Stimulated activated CD4-positive, alpha-beta T cell treated with anti-CD3 and anti-CD28 coated beads, Interleukin-12 subunit alpha, Interleukin-12 subunit beta, amount 100 ng/mL, for 4 hours (primary cell): ENCODE measurements at regions not wholly inside any gene's neighbourhood (a gene's known extent, or its start where the extent isn't known, plus 50 kb on each side); places are given as distances from the start of the nearest gene placed in this dataset.

Source experiments
- DNase-seq: peaks from one replicate; pipeline ENCODE4 v3.0.0-alpha.2; 2020

DNA sequence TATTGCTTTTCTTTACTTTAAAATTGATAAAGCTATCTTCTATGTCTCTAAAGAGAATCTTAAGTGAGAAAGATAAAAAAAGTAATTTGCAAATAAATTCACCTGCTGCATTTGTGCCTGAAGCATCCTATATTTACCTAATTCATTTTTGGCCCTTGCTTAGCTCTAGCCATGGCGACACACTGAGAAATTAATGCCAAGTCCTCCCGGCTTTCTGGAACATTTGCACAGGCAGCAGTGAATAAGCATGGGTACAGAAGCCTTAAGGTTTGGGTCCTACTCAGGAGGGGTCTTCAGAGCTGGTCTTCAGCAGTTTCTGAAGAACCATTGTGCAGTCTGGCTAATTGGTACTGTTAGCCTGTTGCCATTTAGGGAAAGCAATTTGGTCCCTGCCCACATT lies 73.9 kb upstream of the ZEB2 start:
- no peak for DNase-seq

DNA sequence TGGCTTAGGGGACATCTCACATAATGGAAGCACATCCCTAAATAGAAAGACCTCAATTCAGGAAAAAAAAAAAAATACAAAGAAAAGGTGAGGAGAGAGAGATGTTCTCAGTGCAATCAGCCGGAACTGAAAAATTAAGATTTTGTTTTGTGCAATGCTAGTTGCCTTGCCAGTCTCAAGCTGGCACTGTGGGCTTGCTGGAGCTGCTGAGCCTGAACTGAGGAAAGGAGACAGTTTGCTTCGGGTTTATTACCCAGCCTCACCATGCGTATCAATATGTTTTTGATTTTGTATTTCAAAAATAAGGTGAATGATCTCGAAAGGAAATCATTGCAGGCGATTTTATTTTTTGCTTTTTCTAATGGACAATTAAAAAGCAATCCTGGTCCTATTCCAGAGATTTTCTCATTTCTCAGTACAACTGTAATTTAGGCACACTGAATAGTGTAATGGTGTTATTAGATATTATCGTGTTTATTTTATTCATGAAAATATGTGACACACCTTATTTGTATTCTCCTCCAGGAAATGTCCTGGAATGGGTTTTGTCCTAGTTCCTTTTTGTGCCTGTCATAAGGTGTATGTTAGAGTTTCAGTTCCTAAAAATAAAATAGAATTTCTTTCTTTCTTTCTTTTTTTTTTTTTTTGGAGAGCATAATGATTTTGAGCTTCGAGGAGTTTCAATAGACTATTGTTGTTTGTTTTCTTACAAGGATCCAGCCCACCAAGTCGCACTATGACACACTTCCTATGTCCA lies 72.8 kb upstream of the ZEB2 start:
- no peak for DNase-seq

GRCh38 chr2:144587306-144587705 lies 67.4 kb upstream of the ZEB2 start:
- no peak for DNase-seq

GRCh38 chr2:144586476-144586875 lies 66.6 kb upstream of the ZEB2 start:
- DNase-seq, result no peak

DNA sequence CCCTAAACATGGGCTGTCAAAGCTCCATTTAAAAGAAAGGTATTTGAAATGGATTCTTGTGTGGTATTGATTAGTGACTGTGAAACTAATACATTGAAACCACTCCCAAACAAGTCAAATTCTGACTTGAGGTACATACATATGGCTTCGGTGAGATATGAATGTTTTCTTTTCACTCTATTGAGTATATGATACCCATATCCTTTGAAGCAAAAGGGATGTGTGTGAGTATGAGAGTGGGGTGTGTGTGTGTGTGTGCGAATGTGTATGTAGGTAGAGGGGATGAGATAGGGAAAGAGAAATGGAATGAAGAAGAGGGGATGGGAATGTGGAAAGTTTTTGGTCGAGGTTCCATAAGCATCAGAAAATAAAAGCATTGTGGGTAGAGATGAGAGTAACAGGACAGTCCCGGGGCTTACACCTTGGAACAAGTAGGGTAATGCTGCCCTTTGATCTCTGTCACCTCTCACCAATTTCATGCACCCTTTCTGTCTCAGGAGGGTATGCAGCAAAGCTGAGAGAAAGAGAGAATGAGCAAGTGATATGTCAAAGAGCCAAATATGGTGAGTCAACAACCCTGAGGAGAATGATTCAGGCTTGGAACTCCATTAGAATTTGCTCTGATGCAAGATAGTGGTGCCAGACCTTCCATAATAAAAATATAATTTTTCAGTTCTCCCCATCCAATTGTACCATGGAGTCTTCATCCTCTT lies 64.0 kb upstream of the ZEB2 start:
- no peak for DNase-seq

GRCh38 chr2:144583381-144583729 lies 63.4 kb upstream of the ZEB2 start:
- no peak for DNase-seq

GRCh38 chr2:144582651-144583380 lies 62.9 kb upstream of the ZEB2 start:
- DNase-seq, result no peak

DNA sequence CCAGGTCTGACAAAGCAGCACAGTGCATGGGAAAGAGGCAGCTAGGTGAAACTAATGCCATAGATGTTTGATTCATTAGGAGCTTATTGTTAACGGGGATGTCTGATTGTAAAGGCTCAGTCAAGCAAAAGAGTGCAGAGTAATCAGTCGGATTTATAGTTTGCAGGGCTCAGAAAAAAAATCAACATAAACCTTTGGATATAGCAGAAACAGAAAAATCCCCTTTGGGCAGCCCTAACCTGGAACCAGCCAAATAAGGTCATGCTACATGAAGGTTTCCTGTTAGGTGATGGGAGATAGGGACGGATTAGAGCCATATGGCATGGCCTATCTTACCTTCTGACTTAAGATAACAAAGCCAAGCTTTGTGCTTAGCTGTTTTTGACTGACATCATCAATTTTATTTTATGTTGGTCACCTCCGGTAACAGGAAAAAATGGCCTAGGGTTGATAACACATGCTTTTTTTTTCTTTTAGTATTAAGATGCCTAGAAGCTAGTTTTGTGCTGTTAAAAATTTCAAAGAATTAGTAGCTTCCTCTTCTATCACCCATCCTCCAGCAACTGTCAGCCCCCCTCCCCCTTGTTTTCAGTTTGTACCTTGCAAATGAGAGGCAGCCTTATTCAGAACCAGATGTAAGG lies 60.7 kb upstream of the ZEB2 start:
- DNase-seq, result no peak

DNA sequence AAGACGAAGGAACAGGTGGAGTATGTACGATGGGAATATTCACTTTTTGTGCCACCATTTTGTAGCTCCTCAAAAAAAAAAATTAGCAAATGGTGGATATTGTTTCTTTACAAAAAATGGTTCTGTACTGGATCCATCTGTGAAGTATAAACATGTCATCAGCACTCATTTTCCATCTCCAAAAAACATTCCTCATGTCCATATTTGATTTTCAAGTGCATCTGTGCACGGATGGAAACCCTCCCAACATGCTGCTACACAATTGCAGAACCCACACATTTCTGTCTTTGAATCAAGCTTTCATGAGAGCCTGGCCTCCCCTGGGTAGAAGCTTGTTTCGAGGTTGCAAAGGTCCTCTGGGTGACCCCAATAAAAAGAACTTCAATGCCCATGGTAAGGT lies 59.6 kb upstream of the ZEB2 start:
- no peak for DNase-seq

DNA sequence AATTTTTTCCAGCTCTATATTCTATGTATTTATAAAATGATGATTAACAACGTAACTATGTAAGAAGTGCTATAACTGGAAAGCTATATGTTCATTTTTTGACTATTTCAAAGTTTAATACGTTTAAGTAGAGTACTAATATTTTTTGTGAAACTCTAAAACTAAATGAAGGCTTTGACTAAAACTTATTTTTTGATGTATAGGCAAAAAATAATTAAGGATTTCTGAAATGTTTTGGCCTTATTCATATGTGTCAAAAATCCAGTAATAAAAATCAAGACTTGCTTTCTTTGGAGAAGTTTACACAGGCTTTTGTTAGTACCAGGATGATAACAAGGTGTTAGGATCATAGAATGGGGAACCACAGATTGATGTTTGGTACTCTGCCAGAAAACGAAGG lies 58.2 kb upstream of the ZEB2 start:
- no peak for DNase-seq

GRCh38 chr2:144572977-144573376 lies 53.1 kb upstream of the ZEB2 start:
- DNase-seq, result no peak

DNA sequence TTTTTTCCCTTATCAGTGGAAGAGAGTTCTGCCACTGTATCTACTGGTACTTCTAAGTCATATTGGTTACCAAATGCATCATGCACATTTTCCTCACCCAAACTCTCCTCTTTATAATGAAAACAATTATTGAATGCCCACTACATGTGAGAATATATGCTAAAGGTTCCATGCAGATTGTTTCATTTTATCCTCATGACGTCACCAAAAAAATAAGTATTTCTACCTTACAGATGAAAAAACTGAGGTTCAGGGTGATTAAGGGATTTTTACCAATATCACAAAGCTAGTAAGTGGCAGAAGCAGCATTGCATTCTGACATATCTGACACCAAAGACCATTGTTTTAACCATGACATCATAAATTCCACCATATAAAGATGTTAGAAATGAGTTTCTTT lies 51.9 kb upstream of the ZEB2 start:
- no peak for DNase-seq

DNA sequence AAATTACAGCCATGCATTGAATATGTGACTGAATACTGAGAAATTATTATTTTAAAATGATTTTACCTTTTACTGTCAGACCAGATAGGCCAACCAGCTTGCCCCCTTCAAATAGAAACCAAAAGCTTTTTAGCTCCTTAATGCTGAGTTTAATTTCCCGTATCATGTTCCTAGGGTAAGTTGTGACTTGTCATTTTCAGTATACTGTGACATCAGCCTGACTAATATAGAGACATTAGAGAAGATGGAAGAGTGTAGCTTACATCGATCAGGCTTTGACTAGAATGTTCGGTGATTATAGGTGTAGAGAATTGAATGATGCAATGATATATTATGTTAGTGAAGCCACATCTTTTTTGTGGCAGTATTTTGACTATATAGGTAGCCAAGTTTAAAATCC lies 50.6 kb upstream of the ZEB2 start:
- no peak for DNase-seq
